Activated CD8-positive, alpha-beta memory T cell treated with anti-CD3 and anti-CD28 coated beads for 1 hour (primary cell): ENCODE measurements at regions not wholly inside any gene's neighbourhood (a gene's known extent, or its start where the extent isn't known, plus 50 kb on each side); places are given as distances from the start of the nearest gene placed in this dataset.

ENCODE experiments used
- DNase-seq, 2 donors: peaks; one replicate each; pipeline ENCODE4 v3.0.0-alpha.2; 2020; ENCODE audit warnings: low read depth in 1 of 2; ENCODE audit errors: extremely low read depth in 1 of 2

DNA sequence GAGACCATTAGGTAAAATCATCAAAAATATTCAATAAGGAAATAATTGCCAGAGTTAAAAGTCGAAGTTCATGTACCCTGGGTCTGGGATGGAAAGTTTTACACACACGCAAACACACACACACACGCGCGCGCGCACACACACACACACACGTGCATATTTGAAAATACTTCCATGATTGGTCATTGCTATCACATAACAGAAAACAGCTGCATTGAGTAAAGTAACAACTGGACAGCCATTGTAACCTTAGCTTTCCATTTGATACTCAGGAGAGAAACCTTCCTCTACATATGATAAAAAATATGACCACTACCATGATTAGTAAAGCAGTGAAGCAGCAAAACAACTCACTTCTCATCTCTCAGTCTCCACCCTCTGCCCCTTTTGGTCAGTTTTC is 490.0 kb upstream of the SGCG start:
- DNase-seq, result no peak

DNA sequence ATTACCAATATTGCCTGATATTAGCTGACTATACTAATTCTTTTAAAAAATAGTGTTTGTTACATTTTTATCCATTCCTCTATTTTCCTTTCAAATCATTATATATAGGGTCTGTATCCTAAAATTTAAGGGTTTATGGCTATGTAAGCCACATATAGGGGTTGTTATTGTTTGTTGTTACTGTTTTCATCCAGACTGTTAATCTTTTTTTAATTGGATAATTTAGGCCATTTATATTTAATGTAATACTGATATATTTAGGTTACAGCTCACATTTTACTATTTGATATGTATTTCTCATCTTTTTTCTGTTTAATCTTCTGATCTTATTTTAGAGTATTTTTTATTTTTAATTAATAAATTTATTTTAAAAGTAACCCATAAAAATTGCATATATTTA is 487.1 kb upstream of the SGCG start:
- no peak for DNase-seq

DNA sequence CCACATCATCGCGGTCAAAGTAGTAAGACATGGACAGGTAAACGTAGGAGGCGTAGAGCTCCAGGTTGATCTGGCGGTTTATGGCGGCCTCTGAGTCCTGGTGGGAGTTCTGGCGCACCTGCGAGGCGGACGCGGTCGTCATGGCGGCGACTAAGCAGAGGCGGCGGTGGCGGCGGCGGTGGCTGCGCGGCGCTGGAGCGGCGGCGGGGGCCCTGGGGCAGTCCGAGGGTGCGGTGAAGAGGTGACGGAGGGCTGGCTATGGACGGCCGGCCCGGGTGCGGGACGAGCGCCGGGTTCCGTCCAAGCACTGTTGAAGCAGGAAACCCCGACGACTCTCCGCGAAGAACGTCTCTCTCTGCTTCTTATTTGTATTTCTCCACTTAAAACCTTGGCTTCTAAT is 484.3 kb upstream of the SGCG start:
- DNase-seq, result no peak

DNA sequence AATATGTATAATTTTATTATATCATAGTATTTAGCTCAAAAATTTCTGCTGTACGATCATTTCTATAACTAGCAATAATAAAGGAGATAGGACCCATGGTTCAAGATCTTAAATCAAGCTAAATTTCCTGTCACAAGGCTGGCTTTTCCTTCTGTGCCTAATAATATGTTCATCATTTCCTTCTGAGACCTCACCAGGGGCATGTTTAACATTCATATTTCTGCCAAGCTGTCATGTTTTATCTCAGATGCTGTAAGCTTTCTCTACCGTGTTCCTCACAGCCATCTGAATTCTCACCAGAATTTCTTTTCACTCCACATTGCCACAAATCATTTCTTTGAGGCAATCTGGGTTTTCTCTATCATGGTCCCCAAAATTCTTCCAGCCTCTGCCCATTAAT is 482.3 kb upstream of the SGCG start:
- no peak for DNase-seq

DNA sequence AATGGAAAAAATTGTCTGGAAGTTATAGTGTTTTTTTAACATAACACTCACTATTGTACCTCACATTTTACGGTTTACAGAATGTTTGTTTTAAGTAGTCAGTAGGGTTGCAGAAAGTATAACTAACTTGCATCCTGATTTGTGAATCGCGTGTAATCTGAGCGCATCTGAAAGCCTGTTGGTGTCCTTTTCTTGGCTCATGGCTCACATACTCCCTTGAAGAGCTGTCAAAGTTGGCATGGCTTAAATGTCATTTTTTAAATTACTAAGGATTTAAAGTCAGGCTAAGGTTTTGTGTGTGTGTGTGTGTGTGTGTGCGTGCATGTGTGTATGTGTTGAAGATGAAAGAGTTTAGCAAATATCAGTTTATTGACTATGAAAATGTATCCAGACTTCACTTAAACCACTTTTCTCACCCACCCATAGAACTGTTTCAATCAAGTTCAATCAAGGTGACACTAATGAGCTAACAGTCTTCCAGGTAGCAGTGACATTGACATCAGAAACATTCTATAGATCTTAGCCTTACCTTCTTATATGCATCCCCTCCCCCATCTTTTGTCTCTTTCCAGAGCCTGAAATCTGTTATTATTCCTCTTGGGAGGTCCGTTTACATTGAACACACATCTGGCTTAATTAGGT is 480.4 kb upstream of the SGCG start:
- no peak for DNase-seq

DNA sequence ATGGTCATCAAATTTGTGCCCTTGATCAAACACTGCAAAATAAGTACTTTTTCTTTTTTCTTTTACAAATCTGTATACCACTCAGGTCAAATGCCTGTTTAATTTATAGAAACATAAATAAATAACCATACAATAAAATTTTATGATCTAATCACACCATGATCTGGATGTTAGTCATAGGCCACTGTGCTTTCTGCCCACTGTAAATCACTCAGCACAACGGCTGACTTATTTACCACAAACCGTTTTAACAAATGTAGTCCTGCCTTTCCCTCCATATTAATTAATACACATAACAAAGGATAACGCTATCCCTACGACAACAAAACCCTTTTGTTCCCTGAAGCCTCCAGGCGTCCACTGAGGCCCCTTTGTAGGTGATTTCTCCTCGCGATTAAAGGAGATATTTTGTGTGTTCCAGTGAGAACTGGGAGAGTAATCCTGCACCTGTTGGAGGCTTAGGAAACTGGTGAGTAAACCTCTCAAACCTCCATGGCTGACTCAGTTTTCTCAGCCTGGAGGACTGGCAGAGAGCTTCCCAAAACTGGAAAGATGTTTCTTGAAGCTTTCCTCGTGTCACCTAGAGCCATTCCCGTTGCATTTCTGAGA is 477.1 kb upstream of the SGCG start:
- no peak for DNase-seq

DNA sequence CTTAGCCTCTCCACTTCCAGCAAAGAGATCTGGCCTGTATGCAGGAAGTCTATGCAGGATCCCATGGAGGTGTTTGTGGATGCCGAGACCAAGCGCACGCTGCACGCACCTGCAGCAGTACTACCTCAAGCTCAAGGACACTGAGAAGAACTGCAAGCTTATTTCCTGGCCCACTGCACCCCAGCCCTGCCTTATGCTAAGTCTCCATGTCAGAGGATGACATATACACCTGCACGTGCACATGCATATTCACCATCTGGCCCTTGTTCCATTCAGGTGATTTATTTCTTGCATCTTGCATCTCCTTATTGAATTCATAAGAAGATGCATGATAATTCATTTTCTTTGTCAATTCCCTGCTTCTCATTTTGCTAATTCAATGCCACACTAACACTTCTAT is 472.8 kb upstream of the SGCG start:
- no peak for DNase-seq

DNA sequence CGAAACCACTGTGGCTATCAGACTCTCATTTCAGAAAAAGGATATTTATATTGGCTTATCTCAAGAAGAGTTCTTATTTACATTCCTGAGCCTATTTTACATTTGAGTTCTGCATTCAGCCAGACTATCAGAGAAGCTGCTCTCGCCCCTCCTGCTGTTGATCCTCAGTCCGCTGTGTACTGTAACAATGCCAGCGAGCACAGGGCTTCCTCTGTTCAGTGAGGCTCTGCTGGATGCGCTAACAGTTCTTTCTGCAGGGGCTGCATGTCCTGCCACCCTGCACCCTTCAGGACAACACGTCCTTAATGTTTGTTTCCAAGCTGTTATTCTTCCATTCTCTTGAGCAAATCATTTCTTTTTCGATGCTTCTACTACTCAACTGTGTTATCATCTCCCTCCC is 463.7 kb upstream of the SGCG start:
- no peak for DNase-seq

DNA sequence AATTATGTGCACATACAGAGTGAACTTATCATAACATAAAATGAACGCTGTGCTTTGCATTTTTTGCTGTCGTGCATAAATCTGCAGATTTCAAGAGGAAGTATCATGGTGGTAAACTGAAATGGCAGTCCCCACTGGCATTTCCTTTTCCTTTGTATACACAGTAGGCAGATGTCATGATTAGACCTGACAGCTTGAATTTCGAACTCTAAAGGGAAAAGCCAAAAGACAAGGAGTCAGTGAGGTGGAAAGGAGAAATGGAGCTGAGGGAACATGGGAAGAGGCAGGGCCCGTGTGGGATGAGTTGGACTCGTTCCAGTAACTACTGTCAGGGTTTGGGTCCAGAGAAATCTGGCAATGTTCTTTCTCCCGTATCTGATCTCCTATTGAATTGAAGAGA is 454.1 kb upstream of the SGCG start:
- no peak for DNase-seq

DNA sequence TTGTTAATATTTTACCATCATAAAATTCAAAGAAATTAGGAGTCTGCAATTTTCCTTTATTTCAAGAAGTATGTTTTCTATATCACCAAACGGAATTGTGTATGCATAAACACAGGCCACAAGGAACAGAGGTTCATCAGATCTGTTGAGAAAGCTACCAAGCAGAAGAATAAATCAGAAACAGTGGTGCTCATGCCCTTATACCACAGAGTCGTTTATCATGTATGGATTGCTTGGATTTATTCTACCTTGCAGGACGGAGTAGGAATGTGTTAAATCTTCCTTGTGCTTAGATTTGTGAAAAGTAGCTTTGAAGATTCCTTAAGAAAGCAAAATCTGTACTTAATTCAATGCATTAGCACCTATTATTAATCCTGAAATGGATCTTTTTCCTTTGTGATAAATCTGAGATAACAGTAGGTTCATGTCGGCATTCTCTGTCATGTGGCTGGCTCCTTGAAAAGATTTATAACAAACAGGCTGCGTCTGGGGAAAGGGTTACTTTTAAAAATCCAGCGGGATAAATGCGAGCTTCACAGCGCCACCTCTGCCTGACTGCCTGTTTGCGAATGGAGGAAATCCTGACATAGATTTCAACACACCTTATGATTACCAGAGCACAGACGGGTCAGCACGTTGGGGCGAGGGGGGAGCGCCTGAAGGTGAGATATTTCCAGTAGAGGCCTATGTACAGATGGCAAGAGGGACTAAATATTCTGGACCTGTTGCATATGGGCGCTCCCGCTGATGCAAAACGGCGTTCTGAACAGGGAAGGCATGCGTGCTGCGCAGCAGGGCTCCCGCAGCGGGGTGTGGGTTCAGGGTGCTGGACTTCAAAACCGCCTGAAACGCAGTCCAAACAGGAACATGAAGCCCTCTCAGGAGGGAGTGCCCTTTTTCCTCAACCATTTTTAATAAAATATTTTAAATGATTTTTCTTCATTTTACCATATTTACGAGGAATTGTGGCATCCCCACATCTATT is 445.5 kb upstream of the SGCG start:
- no peak for DNase-seq

DNA sequence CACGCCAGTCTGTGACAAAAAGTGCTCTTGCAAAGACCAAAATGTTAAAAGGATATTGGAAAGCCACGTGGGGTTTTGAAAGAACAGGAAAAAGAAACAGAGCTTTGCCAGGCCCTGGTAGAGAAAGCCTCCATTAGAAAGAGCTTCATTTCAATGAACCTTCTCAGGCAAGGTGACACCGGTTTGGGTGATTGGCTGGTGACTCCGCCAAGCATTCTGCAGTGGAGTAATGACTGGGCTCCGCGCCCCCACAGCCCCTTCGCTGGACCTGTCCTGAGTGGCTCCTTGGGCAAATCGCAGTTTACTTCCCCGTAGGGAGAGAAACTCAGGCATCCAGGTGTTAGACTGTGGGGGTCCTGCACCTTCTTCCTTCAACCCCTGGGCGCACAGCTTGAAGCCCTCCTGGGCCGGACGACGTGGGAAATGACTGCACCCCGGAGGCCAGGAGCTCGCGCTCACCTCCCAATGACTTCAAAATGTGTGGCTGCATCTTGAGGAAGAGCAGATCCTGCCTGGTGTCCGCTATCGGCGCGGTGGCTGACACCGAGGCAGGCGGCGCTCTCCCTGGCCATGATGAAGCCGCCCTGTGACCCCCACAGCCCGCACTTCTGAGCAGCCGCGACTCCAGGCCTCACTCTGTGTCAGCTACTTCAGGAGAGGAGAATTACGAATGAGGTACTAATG is 444.6 kb upstream of the SGCG start:
- no peak for DNase-seq

DNA sequence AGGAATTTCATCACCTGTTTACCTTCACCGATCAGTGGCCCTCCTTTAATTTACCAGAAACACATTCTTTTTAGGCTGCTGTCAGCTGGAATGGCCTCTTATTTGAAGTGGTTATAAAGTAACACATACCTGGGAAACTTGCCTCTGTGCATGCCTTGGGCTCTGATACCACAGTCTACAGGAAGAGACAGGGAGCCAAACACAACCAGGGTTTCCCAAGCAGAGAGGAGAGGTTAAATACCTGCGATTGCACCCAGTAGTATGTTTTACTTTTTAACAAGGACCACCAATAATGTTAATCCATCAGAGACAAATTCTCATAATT is 444.0 kb upstream of the SGCG start:
- no peak for DNase-seq

DNA sequence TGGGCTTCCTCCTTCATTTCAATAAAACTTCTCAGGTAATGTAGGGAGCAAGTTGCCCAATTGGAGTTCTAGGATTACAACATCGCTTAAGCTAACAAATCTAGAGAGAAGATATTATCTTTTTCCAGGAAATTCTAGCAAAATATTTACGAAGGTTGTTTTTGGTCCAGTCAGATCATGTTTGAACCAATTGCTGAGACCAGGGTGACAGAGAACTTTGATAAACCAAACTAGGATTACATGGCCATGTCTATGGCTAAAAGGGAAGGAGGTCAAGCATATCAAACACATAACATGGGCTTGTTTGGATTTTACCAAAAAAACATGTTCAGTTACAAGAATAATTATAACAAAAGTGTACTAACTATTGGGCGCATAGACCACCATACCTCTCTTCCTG is 442.4 kb upstream of the SGCG start:
- no peak for DNase-seq

DNA sequence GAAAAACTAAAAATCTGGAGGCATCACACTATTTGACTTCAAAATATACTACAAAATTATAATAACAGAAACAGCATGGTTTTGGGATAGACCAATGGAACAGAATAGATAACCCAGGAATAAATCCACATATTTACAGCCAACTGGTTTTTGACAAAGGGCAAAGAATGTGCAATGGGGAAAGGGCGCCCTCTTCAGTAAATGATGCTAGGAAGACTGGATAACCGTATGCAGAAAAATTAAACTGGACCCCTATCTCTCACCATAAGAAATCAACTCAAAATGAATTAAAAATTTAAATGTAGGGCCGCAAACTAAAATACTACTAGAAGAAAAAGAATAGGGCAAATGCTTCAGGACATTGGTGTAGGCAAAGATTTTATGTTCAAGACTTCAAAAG is 440.5 kb upstream of the SGCG start:
- no peak for DNase-seq

DNA sequence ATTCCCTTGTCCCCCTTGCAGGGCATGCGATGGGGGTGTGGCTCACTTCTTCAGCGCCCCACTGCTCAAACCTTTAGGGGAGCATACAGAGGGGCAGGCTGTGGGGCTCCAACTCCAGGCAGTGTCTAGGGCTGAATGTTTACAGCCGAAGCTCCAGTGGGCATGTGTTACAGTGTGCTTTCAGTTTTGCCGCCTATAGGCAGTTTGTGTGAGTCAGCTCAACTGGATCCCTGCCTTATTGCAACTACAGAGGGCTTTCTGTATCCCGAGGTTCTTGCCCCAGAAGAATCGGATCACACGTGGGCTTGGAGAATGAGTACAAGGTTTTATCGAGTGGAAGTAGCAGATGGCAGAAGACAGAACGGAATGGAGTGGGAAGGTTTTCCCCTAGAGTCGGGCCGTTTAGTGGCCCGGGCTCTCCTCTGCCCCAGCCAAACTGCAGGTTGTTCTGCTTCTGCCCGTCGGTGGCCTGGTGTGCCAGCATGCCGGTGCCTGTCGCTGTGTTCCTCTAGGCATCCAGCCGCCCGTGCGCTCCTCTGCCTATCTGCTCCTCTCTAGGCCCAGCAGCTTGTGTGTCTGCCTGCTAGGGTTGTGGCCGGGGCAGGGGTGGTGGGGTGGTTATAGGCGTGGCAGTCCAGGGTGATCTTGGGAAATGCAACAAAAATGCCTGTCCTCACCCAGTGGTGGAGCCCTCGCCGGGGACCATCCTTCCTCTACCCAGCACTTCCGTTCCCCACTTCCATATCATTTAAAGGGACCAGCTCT is 435.9 kb upstream of the SGCG start:
- DNase-seq, result no peak

DNA sequence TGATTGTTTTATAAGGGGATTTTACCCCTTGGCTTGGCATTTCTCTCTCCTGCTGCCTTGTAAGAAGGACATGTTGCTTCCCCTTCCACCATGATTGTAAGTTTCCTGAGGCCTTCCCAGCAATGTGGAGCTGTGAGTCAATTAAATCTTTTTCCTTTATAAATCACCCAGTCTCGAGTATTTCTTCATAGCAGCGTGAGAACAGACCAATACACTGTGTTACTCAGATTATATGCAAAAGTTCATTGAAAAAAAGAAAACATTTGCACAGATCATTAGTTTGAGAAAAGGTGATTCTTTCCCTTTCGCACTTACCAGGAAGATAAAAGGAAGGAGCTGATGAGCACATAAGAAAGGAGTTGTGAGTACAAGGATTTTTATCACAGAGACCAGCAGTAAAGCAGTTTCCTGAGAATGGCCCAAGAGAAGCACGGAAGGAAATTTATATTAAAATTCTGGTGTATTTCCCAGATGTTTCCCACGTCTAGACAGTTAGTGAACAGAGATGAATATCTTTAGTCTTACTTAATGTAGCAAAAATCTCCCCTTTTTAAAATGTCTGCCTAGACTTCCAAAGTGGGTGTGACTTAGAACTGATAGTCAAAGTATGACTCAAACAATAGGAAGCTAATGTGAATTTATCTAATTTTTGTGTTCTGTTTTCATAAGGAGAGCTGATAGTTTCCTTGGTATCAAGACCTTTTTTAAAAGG is 431.8 kb upstream of the SGCG start:
- DNase-seq, result no peak

DNA sequence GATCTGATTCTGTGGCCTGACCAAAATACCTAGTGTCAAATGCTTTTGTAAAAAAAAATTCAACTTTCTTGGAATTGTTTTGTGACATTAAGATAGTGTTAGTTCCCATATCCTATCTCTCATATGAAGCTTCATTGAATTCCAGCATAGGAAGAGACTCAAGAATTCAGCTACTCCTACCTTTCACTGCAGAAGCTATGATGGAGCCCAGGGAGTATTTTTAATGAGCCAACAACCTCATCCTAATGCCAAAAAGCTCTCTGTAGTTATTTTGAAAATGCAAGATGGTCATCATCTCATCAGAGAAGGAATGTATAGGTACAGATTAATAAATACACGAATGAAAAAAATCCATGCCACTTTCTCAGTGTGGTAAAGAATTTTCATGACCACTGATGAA is 431.2 kb upstream of the SGCG start:
- no peak for DNase-seq

DNA sequence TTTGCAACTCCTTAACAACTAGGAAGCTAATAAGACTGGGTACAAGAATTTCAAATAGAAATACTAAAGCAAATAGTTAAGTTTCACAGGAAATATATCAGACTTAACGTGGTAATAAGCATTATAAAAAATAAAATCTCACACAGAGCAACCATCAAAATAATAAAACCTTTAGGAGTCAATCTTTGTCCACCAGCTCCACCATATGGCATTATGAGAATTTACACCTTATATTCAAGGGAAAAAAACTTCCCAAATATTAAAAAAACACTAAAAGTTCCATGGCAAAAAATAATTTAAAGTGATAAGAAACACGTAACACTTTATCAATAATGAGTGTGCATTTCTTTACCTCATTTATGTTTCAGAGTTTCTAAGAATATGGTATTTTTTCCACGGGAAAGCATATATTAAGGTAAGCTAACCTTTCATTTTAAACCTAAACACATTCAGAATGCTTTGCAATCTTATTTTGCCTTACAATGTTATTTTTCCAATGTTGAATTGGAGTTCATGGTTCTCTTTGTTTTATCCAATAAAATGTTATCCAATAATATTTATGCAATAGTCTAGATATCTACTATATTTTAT is 423.2 kb upstream of the SGCG start:
- DNase-seq, result no peak

DNA sequence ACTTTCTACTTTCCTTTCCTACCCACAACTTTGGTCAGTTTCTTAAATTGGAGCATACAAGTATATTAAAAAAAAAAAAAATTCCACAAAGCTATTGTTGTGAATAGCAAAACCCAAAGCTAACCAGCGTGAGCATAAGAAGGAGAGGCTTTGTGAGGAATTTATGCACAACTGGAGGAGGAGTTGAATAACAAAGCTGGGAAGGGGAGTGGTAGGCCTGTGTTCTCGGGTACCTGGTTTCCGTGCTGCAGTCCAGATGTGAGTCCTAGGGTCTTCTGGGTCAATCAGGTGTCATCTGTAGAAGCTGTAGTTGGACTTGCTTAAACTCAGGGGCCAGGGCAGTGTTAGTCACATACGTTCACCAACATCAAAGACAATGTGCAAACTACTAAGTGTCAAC is 422.5 kb upstream of the SGCG start:
- no peak for DNase-seq

DNA sequence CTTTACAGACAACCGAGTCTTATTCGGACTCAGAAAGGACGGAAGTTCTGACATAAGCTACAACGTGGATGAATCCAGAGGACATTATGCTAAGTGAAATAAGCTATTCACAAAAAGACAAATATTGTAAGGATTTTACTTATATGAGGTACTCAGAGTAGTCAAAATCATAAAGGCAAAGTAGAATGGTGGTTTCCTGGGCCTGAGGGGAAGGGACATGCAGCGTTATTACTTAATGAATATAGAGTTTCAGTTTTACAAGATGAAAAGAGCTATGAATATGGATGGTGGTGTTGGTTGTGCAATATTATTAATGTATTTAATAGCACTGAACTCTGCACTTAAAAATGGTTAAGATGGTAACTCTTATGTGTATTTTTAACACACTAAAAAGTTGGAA is 419.1 kb upstream of the SGCG start:
- DNase-seq, result no peak
